ENCODE measurements at regions not wholly inside any gene's neighbourhood (a gene's known extent, or its start where the extent isn't known, plus 50 kb on each side); places are given as distances from the start of the nearest gene placed in this dataset.
"Not testable (repeated sequence)": the region's sequence is repeated elsewhere in the genome, so short reads cannot be mapped to it uniquely, and the experiment has no call there.

- Histone ChIP-seq H3K4me3 (ENCODE audit: low read depth, low read length) (no peak overlapping the region), H3K4me1 (no peaks in the 10 kb centered on the region), H3K9me3 (no peaks in the 10 kb centered on the region), H3K27me3 (no peaks in the 10 kb centered on the region), H3K36me3 (no peaks in the 10 kb centered on the region)
- DNase-seq = no peak
- TF ChIP-seq CTCF (IDR thresholded peaks at IDR 0.05; ENCODE audit: low read depth, low read length) = no peak
Observed at GRCh38 chr3:34504366-34504765, 705.9 kb downstream of the PDCD6IP start.

DNA sequence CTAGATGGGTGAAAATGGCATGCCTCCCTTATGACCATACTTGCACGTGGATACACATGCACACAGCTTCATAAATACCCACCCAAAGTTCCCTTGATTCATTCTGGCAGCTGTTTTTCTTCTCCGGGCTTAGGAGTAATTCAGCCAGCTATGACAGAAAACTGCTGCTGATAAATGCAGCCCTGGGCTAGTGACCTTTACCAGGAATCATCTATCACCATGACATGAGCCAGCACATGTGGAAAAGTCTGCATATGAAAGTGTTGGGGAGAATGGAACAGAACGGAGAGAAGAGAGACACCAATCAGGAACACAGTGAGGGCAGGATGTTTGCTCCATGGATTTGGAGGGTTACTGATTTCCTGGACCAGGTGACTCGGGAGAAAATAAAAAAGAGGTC is 706.3 kb downstream of the PDCD6IP start:
- Histone ChIP-seq H3K27me3 (no peaks in the 10 kb centered on the region), H3K4me3 (ENCODE audit: low read depth, low read length) (no peak overlapping the region), H3K36me3 (no peaks in the 10 kb centered on the region), H3K4me1 (no peaks in the 10 kb centered on the region), H3K9me3 (no peaks in the 10 kb centered on the region)
- DNase-seq = no peak
- TF ChIP-seq CTCF (IDR thresholded peaks at IDR 0.05; ENCODE audit: low read depth, low read length) = no peak

DNA sequence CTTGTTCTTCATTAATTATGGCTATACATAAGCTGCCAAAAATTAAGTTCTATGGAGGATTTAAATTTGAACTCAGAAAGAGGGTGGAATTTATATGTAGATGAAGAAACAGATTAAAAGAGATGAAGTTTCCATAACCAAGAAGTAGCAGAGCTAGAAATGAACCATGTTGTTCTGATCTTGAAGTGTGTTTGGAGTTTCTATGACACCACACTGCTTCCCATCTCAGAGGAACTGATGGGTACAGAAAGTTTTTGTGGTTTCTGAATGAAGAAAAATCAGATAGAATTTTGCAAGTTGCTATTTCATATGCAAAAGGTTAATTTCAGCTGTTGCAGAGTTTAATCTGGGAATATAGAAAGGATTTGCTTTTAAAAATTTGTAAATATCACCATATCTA is 710.3 kb downstream of the PDCD6IP start:
- Histone ChIP-seq H3K9me3 (no peaks in the 10 kb centered on the region), H3K4me3 (ENCODE audit: low read depth, low read length) (no peak overlapping the region), H3K27me3 (no peaks in the 10 kb centered on the region), H3K36me3 (no peaks in the 10 kb centered on the region), H3K4me1 (no peaks in the 10 kb centered on the region)
- TF ChIP-seq CTCF (IDR thresholded peaks at IDR 0.05; ENCODE audit: low read depth, low read length) = no peak
- DNase-seq = no peak

GRCh38 chr3:34511891-34512290 is 713.5 kb downstream of the PDCD6IP start:
- no peak for TF ChIP-seq CTCF (IDR thresholded peaks at IDR 0.05; ENCODE audit: low read depth, low read length)
- Histone ChIP-seq H3K4me3 (ENCODE audit: low read depth, low read length) (no peak overlapping the region), H3K4me1 (no peaks in the 10 kb centered on the region), H3K9me3 (no peaks in the 10 kb centered on the region), H3K36me3 (no peaks in the 10 kb centered on the region), H3K27me3 (no peaks in the 10 kb centered on the region)
- no peak for DNase-seq

DNA sequence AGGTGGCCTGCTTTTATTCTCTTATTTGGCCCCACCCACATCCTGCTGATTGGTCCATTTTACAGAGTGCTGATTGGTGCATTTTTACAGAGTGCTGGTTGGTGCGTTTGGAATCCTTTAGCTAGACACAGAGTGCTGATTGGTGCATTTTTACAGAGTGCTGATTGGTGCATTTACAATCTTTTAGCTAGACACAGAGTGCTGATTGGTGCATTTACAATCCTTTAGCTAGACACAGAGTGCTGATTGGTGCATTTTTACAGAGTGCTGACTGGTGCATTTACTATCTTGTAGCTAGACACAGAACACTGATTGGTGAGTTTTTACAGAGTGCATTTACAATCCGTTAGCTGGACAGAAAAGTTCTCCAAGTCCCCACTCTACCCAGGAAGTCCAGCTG is 720.6 kb downstream of the PDCD6IP start:
- H3K4me1 ChIP-seq; H3K27me3 ChIP-seq; H3K36me3 ChIP-seq; H3K9me3 ChIP-seq; DNase-seq; H3K4me3 ChIP-seq (ENCODE audit: low read depth, low read length): not testable (repeated sequence)

- H3K9me3 ChIP-seq = no peaks in the 10 kb centered on the region
- no peak overlapping the region for H3K4me3 ChIP-seq (ENCODE audit: low read depth, low read length)
- no peak for TF ChIP-seq CTCF (IDR thresholded peaks at IDR 0.05; ENCODE audit: low read depth, low read length)
- no peaks in the 10 kb centered on the region for H3K4me1 ChIP-seq
- H3K27me3 ChIP-seq = no peaks in the 10 kb centered on the region
- H3K36me3 ChIP-seq = no peaks in the 10 kb centered on the region
- DNase-seq = no peak
Observed at GRCh38 chr3:34531156-34531555, 732.7 kb downstream of the PDCD6IP start.

DNA sequence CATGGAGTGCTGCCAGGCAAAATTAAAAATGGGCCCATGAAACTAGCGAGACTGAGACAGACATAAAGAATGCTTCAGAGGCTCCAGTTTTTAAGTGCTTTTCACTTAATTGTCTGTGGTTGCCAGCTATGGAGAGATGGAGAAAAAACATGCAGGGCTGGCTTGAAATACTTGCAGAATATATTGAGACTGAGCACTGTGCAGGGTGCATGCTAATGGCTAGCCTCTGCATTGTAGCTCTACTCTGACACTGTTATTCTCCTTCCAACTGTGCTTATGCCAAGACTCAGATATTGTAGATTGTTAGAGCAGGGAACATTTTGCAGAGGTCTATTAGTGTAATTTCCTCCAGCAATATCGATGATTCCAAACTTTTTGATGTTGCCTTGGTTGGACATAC is 735.0 kb downstream of the PDCD6IP start:
- no peak for DNase-seq
- Histone ChIP-seq H3K9me3 (no peaks in the 10 kb centered on the region), H3K36me3 (no peaks in the 10 kb centered on the region), H3K4me1 (no peaks in the 10 kb centered on the region), H3K4me3 (ENCODE audit: low read depth, low read length) (no peak overlapping the region), H3K27me3 (no peaks in the 10 kb centered on the region)
- no peak for TF ChIP-seq CTCF (IDR thresholded peaks at IDR 0.05; ENCODE audit: low read depth, low read length)

Measured in BE2C (cell line).